ENCODE measurements at regions not wholly inside any gene's neighbourhood (a gene's known extent, or its start where the extent isn't known, plus 50 kb on each side); places are given as distances from the start of the nearest gene placed in this dataset.

DNA sequence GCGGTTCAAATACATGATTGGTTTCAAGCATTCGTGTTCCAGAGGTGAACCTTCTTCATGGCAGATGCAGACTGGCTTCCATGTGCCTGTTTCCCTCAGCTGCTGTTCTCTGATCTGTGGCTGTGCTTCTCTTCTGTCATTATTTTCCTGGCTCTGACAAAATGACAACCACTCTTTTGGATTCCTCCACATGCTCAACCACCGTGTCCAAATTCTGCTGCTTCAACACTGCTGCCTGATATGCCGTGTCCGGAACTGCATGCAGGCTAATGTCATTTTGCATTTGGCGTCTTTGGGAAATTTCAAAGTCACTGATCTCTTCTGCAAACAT lies 368.7 kb upstream of the ZNF608 start:
- intact Hi-C loops (cut with DNase I): no loop called here
- no peaks in the 10 kb centered on the region for H3K27me3 ChIP-seq

GRCh38 chr5:125117566-125117965 lies 371.1 kb upstream of the ZNF608 start:
- no peak for TF ChIP-seq POLR2A (IDR thresholded peaks at IDR 0.05)
- TF ChIP-seq, protein P1, sequence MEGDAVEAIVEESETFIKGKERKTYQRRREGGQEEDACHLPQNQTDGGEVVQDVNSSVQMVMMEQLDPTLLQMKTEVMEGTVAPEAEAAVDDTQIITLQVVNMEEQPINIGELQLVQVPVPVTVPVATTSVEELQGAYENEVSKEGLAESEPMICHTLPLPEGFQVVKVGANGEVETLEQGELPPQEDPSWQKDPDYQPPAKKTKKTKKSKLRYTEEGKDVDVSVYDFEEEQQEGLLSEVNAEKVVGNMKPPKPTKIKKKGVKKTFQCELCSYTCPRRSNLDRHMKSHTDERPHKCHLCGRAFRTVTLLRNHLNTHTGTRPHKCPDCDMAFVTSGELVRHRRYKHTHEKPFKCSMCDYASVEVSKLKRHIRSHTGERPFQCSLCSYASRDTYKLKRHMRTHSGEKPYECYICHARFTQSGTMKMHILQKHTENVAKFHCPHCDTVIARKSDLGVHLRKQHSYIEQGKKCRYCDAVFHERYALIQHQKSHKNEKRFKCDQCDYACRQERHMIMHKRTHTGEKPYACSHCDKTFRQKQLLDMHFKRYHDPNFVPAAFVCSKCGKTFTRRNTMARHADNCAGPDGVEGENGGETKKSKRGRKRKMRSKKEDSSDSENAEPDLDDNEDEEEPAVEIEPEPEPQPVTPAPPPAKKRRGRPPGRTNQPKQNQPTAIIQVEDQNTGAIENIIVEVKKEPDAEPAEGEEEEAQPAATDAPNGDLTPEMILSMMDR (IDR thresholded peaks at IDR 0.05): no peak
- no peak overlapping the region for H3K4me3 ChIP-seq
- intact Hi-C loops (cut with DNase I): no loop called here
- no peaks in the 10 kb centered on the region for H3K27me3 ChIP-seq
- H3K4me1 ChIP-seq (replicated peaks in 1 of 2): no peaks in the 10 kb centered on the region
- no peak overlapping the region for H3K27ac ChIP-seq
- 73 to 80% (median 76%) methylated on average over 6 of the region's 6 CpGs for WGBS, 4 donors
- no peaks in the 10 kb centered on the region for H3K36me3 ChIP-seq (replicated peaks in 1 of 2)
- no peak for DNase-seq
- H3K9me3 ChIP-seq (replicated peaks in 1 of 3): no peaks in the 10 kb centered on the region

More for the DNA sequence above, 368.7 kb upstream of the ZNF608 start:
- Histone ChIP-seq H3K9me3 (replicated peaks in 1 of 3) (no peaks in the 10 kb centered on the region), H3K27ac (no peak overlapping the region), H3K4me1 (replicated peaks in 1 of 2) (no peaks in the 10 kb centered on the region), H3K4me3 (no peak overlapping the region), H3K36me3 (replicated peaks in 1 of 2) (no peaks in the 10 kb centered on the region)
- no peak for DNase-seq
- TF ChIP-seq, protein P1 (IDR thresholded peaks at IDR 0.05): no peak
- TF ChIP-seq POLR2A (IDR thresholded peaks at IDR 0.05): no peak
- 88 to 97% (median 91%) methylated on average over 6 of the region's 6 CpGs for WGBS, 4 donors

GRCh38 chr5:125120012-125120411 lies 373.6 kb upstream of the ZNF608 start:
- Histone ChIP-seq H3K4me3 (no peak overlapping the region), H3K4me1 (replicated peaks in 1 of 2) (no peaks in the 10 kb centered on the region), H3K36me3 (replicated peaks in 1 of 2) (no peaks in the 10 kb centered on the region), H3K9me3 (replicated peaks in 1 of 3) (no peaks in the 10 kb centered on the region), H3K27me3 (no peaks in the 10 kb centered on the region), H3K27ac (no peak overlapping the region)
- TF ChIP-seq, protein P1 (IDR thresholded peaks at IDR 0.05): no peak
- no peak for TF ChIP-seq POLR2A (IDR thresholded peaks at IDR 0.05)
- WGBS, 4 donors: 76 to 87% (median 83%) methylated on average over 6 of the region's 6 CpGs
- intact Hi-C loops (cut with DNase I): no loop called here
- no peak for DNase-seq

DNA sequence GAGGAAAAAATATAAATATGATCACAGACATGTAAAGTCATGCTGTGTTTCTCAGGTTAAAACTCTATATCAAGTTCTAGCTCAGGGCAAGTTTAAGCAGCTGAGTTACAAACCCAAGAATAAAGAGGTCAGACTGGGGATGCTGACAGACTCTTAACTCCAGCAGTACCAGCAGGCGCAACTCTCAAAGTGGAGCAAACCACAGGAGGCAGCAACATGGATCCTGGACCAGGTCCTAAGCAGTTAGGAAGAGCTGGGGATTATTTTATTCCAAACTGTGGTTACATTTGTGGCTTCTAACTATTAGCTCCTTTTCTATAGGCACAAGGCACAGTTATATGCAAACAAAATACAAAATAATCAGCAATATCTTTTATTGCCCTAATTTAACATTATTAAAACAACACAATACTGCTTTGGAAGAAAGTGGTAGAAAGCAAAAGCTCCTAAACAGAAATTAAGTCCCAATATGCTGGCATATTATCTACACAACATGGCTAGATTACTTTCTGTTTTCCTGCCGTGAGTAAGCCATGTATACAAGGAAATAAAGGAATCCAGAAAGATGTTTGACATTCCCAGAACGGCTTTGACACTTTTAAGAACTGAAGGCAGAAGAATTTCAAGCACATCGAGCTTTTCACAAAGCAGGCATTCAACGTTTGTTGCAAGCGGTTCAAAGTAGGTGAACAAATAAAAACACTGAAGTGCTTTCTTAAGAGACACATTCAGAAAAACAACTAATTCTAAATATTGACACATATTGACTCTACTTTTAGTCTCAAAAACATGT lies 378.8 kb upstream of the ZNF608 start:
- H3K27me3 ChIP-seq: no peaks in the 10 kb centered on the region
- intact Hi-C loops (cut with DNase I): no loop called here
- H3K9me3 ChIP-seq (replicated peaks in 1 of 3): no peaks in the 10 kb centered on the region
- no peak overlapping the region for H3K4me3 ChIP-seq
- H3K4me1 ChIP-seq (replicated peaks in 1 of 2): no peaks in the 10 kb centered on the region
- H3K27ac ChIP-seq: no peak overlapping the region
- H3K36me3 ChIP-seq (replicated peaks in 1 of 2): no peaks in the 10 kb centered on the region
- 64 to 75% (median 74%) methylated on average over 6 of the region's 6 CpGs for WGBS, 4 donors
- DNase-seq: no peak
- TF ChIP-seq, protein P1 (IDR thresholded peaks at IDR 0.05): no peak
- no peak for TF ChIP-seq POLR2A (IDR thresholded peaks at IDR 0.05)
